HG03103 (cell line): ENCODE measurements at regions not wholly inside any gene's neighbourhood (a gene's known extent, or its start where the extent isn't known, plus 50 kb on each side); places are given as distances from the start of the nearest gene placed in this dataset.
"Not testable (repeated sequence)": the region's sequence is repeated elsewhere in the genome, so short reads cannot be mapped to it uniquely, and the experiment has no call there.

Experiments used
- ATAC-seq: cut with Tn5 transposase; IDR thresholded peaks from one replicate; pipeline ENCODE4 v1.9.1; 2021; ENCODE audit warnings: low read depth; ENCODE audit not compliant: unreplicated experiment

- ATAC-seq, result no peak
These were observed 184.3 kb downstream of the ADRA2A start for GRCh38 chr10:111261081-111261615.

- no peak for ATAC-seq
These were observed 188.5 kb downstream of the ADRA2A start for GRCh38 chr10:111265341-111265740.

GRCh38 chr10:111266165-111266564 is 189.3 kb downstream of the ADRA2A start:
- ATAC-seq, result no peak

GRCh38 chr10:111267673-111268072 is 190.8 kb downstream of the ADRA2A start:
- no peak for ATAC-seq

GRCh38 chr10:111273235-111273634 is 196.4 kb downstream of the ADRA2A start:
- ATAC-seq, result no peak

GRCh38 chr10:111273635-111274034 is 196.8 kb downstream of the ADRA2A start:
- no peak for ATAC-seq

GRCh38 chr10:111275091-111275490 is 198.3 kb downstream of the ADRA2A start:
- ATAC-seq, result no peak

- no peak for ATAC-seq
These were observed 200.8 kb downstream of the ADRA2A start for GRCh38 chr10:111277661-111278060.

- no peak for ATAC-seq
These were observed 201.4 kb downstream of the ADRA2A start for GRCh38 chr10:111278266-111278665.

GRCh38 chr10:111281516-111281915 is 204.7 kb downstream of the ADRA2A start:
- no peak for ATAC-seq

GRCh38 chr10:111289461-111289860 is 212.6 kb downstream of the ADRA2A start:
- no peak for ATAC-seq

- ATAC-seq, result no peak
These were observed 213.8 kb downstream of the ADRA2A start for GRCh38 chr10:111290649-111291048.

GRCh38 chr10:111295788-111296187 is 219.0 kb downstream of the ADRA2A start:
- no peak for ATAC-seq

GRCh38 chr10:111297351-111297848 is 220.6 kb downstream of the ADRA2A start:
- ATAC-seq, result no peak

GRCh38 chr10:111298031-111298430 is 221.2 kb downstream of the ADRA2A start:
- no peak for ATAC-seq

GRCh38 chr10:111299037-111299436 is 222.2 kb downstream of the ADRA2A start:
- no peak for ATAC-seq

GRCh38 chr10:111303887-111304286 is 227.1 kb downstream of the ADRA2A start:
- ATAC-seq, result no peak

- ATAC-seq, result no peak
These were observed 239.9 kb downstream of the ADRA2A start for GRCh38 chr10:111316722-111317212.

GRCh38 chr10:111319866-111320265 is 243.0 kb downstream of the ADRA2A start:
- no peak for ATAC-seq

- ATAC-seq, result no peak
These were observed 246.6 kb downstream of the ADRA2A start for GRCh38 chr10:111323389-111323966.

GRCh38 chr10:111332174-111332573 is 255.3 kb downstream of the ADRA2A start:
- not testable (repeated sequence) for ATAC-seq

GRCh38 chr10:111335826-111336225 is 259.0 kb downstream of the ADRA2A start:
- ATAC-seq, result no peak
